ENCODE measurements at regions not wholly inside any gene's neighbourhood (a gene's known extent, or its start where the extent isn't known, plus 50 kb on each side); places are given as distances from the start of the nearest gene placed in this dataset.

DNA sequence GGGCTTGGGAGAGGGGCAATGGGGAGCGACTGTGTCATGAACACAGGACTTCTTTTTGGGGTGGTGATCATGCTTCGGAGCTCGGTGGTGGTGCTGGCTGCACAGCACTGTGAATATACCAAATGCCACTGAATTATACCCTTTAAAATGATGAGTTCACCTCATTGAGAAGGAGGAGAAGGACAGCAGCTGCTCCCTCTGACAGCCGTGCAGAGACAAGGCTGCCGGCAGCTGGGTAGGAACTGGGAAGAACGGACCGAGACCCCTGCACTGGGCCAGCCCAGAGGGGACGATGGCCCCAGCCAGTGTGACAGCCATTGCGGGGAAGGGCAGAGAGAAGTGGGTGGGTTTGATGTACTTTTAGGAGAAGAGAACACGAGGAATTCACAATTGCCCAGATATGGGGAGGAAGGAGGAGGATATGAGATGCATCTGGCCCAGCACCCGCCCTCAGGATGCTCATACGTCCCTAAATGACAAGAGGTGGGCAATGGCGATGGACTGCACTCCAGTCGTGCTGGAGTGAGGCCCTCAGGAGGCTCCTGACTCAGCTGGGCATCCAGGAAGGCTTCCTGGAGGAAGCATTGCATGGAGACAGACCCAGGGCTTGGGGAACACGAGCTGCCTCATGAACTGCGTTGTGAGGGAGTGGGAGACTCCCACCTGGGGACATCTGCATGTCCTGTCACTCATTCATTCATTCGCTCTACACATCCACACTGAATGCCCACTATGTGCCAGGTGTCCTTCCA is 64.3 kb upstream of the C14orf180 start:
- peaks cover 0 to 27% (median 0%) of the 10 kb centered on the region in 3 donors for H3K27me3 ChIP-seq
- no peak for TF ChIP-seq EP300 (IDR thresholded peaks at IDR 0.05)
- no peak for TF ChIP-seq POLR2A (IDR thresholded peaks at IDR 0.05)
- TF ChIP-seq POLR2AphosphoS5 (IDR thresholded peaks at IDR 0.05), result no peak
- TF ChIP-seq, protein P1, sequence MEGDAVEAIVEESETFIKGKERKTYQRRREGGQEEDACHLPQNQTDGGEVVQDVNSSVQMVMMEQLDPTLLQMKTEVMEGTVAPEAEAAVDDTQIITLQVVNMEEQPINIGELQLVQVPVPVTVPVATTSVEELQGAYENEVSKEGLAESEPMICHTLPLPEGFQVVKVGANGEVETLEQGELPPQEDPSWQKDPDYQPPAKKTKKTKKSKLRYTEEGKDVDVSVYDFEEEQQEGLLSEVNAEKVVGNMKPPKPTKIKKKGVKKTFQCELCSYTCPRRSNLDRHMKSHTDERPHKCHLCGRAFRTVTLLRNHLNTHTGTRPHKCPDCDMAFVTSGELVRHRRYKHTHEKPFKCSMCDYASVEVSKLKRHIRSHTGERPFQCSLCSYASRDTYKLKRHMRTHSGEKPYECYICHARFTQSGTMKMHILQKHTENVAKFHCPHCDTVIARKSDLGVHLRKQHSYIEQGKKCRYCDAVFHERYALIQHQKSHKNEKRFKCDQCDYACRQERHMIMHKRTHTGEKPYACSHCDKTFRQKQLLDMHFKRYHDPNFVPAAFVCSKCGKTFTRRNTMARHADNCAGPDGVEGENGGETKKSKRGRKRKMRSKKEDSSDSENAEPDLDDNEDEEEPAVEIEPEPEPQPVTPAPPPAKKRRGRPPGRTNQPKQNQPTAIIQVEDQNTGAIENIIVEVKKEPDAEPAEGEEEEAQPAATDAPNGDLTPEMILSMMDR (IDR thresholded peaks at IDR 0.05), result no peak
- WGBS, 5 donors, result 78 to 90% (median 85%) methylated on average over 15 to 17 of the region's 17 CpGs

GRCh38 chr14:104515811-104516780 is 63.5 kb upstream of the C14orf180 start:
- WGBS, 5 donors, result 85 to 88% (median 86%) methylated on average over 23 of the region's 23 CpGs
- H3K27me3 ChIP-seq, result peaks cover 0 to 22% (median 0%) of the 10 kb centered on the region in 3 donors
- no peak for TF ChIP-seq EP300 (IDR thresholded peaks at IDR 0.05)
- TF ChIP-seq, protein P1 (IDR thresholded peaks at IDR 0.05), result no peak
- no peak for TF ChIP-seq POLR2AphosphoS5 (IDR thresholded peaks at IDR 0.05)
- no peak for TF ChIP-seq POLR2A (IDR thresholded peaks at IDR 0.05)

More for the DNA sequence above, 64.3 kb upstream of the C14orf180 start:
- Histone ChIP-seq H3K27ac (no peak overlapping the region), H3K4me3 (no peak overlapping the region), H3K9me3 (peaks cover 0 to 21% (median 19%) of the 10 kb centered on the region in 4 donors), H3K4me1 (no peaks in the 10 kb centered on the region), H3K36me3 (no peaks in the 10 kb centered on the region)
- intact Hi-C loops (cut with DNase I; ENCODE audit: low total_unique reads), result no loop called here
- peak in 1 of 2 donors; percentile 16 for DNase-seq

GRCh38 chr14:104516906-104517305 is 62.7 kb upstream of the C14orf180 start:
- no peak for DNase-seq
- TF ChIP-seq POLR2AphosphoS5 (IDR thresholded peaks at IDR 0.05) (no peak), EP300 (IDR thresholded peaks at IDR 0.05) (no peak), POLR2A (IDR thresholded peaks at IDR 0.05) (no peak)
- TF ChIP-seq, protein P1 (IDR thresholded peaks at IDR 0.05), result no peak
- intact Hi-C loops (cut with DNase I; ENCODE audit: low total_unique reads), result no loop called here
- H3K4me3 ChIP-seq, result no peak overlapping the region
- peaks cover 0 to 21% (median 19%) of the 10 kb centered on the region in 4 donors for H3K9me3 ChIP-seq
- H3K4me1 ChIP-seq, result no peaks in the 10 kb centered on the region
- no peak overlapping the region for H3K27ac ChIP-seq
- H3K36me3 ChIP-seq, result no peaks in the 10 kb centered on the region
- H3K27me3 ChIP-seq, result peaks cover 0 to 17% (median 0%) of the 10 kb centered on the region in 3 donors
- 56 to 77% (median 67%) methylated on average over 8 of the region's 8 CpGs for WGBS, 5 donors

More at GRCh38 chr14:104515811-104516780, 63.5 kb upstream of the C14orf180 start:
- H3K27ac ChIP-seq, result no peak overlapping the region
- H3K36me3 ChIP-seq, result no peaks in the 10 kb centered on the region
- peaks cover 0 to 21% (median 19%) of the 10 kb centered on the region in 4 donors for H3K9me3 ChIP-seq
- intact Hi-C loops (cut with DNase I; ENCODE audit: low total_unique reads), result no loop called here
- H3K4me3 ChIP-seq, result no peak overlapping the region
- DNase-seq, result peak in 1 of 2 donors; percentile 20
- no peaks in the 10 kb centered on the region for H3K4me1 ChIP-seq

DNA sequence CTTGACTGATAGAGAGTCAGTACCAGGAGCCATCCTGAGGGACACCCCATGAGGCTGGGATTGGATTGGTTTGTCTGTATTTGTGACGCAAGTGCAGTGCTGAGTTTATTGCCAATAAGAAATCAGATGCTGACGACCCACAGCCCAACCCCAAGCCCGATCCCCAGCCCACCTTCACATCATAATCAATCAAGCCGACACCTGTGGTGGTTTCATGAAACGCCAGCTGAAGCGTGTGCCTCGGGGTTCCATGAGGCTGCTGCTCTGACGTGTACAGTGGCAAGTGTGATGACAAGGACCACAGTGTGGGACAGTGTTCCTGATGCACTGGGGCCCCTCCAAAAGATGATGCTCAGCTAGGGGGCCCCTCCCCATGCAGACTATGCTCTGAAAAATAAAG is 62.1 kb upstream of the C14orf180 start:
- H3K4me3 ChIP-seq, result no peak overlapping the region
- intact Hi-C loops (cut with DNase I; ENCODE audit: low total_unique reads), result no loop called here
- H3K4me1 ChIP-seq, result no peaks in the 10 kb centered on the region
- TF ChIP-seq POLR2A (IDR thresholded peaks at IDR 0.05), result no peak
- TF ChIP-seq, protein P1 (IDR thresholded peaks at IDR 0.05), result no peak
- no peak for TF ChIP-seq POLR2AphosphoS5 (IDR thresholded peaks at IDR 0.05)
- TF ChIP-seq EP300 (IDR thresholded peaks at IDR 0.05), result no peak
- 67 to 89% (median 78%) methylated on average over 8 of the region's 8 CpGs for WGBS, 5 donors
- H3K36me3 ChIP-seq, result no peaks in the 10 kb centered on the region
- DNase-seq, result peak in 1 of 2 donors; percentile 7
- H3K27ac ChIP-seq, result no peak overlapping the region
- peaks cover 0 to 13% (median 0%) of the 10 kb centered on the region in 3 donors for H3K27me3 ChIP-seq
- H3K9me3 ChIP-seq, result peaks cover 0 to 21% (median 19%) of the 10 kb centered on the region in 4 donors
